Neural progenitor cell (in vitro differentiated cells): ENCODE measurements at regions not wholly inside any gene's neighbourhood (a gene's known extent, or its start where the extent isn't known, plus 50 kb on each side); places are given as distances from the start of the nearest gene placed in this dataset.

Source experiments
- DNase-seq: peaks from one replicate; pipeline ENCODE4 v3.0.0-alpha.2; 2016; ENCODE audit warnings: low spot score
- H2AFZ ChIP-seq: fragments of 200-600 bp; sonication (generic); replicated peaks from 2 replicates; pipeline ENCODE4 v1.6.1; 2016; ENCODE audit warnings: antibody characterized with exemption
- H3F3A ChIP-seq: fragments of 200-600 bp; sonication (generic); 2 replicates; pipeline ENCODE4 v1.6.1; 2016; ENCODE audit warnings: antibody characterized with exemption, low read depth
- H3K27ac ChIP-seq: fragments of 200-600 bp; sonication (generic); 2 replicates; pipeline ENCODE4 v1.5.1; 2016; ENCODE audit warnings: mild to moderate bottlenecking
- H3K27me3 ChIP-seq: fragments of 200-600 bp; sonication (generic); 2 replicates; pipeline ENCODE4 v1.6.1; 2016; ENCODE audit warnings: mild to moderate bottlenecking, moderate library complexity
- H3K36me3 ChIP-seq: fragments of 200-600 bp; sonication (generic); 2 replicates; pipeline ENCODE4 v1.5.1; 2016
- H3K4me1 ChIP-seq: fragments of 200-600 bp; sonication (generic); 2 replicates; pipeline ENCODE4 v1.6.1; 2016; ENCODE audit warnings: mixed run types
- H3K4me2 ChIP-seq: fragments of 200-600 bp; sonication (generic); 2 replicates; pipeline ENCODE4 v1.6.1; 2016
- H3K4me3 ChIP-seq: fragments of 200-600 bp; sonication (generic); 2 replicates; pipeline ENCODE4 v1.5.1; 2016
- H3K79me2 ChIP-seq: fragments of 200-600 bp; sonication (generic); 2 replicates; pipeline ENCODE4 v1.6.1; 2016; ENCODE audit warnings: low read depth
- H3K9ac ChIP-seq: fragments of 200-600 bp; sonication (generic); 2 replicates; pipeline ENCODE4 v1.6.1; 2016
- H3K9me3 ChIP-seq: fragments of 200-600 bp; sonication (generic); 2 replicates; pipeline ENCODE4 v1.5.1; 2016; ENCODE audit warnings: low read depth
- H4K20me1 ChIP-seq: fragments of 200-600 bp; sonication (generic); 2 replicates; pipeline ENCODE4 v1.6.1; 2016; ENCODE audit warnings: low read depth
- H3K27ac Mint-ChIP-seq: 3 replicates; pipeline ENCODE4 v1.8.0; 2021; ENCODE audit warnings: mixed read lengths
- H3K27me3 Mint-ChIP-seq: 2 replicates; pipeline ENCODE4 v1.8.0; 2022; ENCODE audit warnings: low read depth, mild to moderate bottlenecking, inconsistent platforms, moderate library complexity, mixed read lengths; ENCODE audit not compliant: insufficient read depth
- H3K36me3 Mint-ChIP-seq: 3 replicates; pipeline ENCODE4 v1.8.0; 2021; ENCODE audit warnings: mixed read lengths
- H3K4me1 Mint-ChIP-seq: 3 replicates; pipeline ENCODE4 v1.8.0; 2021; ENCODE audit warnings: mixed read lengths
- H3K4me3 Mint-ChIP-seq: 3 replicates; pipeline ENCODE4 v1.8.0; 2021; ENCODE audit warnings: mild to moderate bottlenecking, moderate library complexity, mixed read lengths
- H3K9me3 Mint-ChIP-seq: 3 replicates; pipeline ENCODE4 v1.8.0; 2020; ENCODE audit warnings: mixed read lengths
- EZH2 ChIP-seq: fragments of 200-600 bp; sonication (generic); IDR thresholded peaks from 2 replicates; pipeline ENCODE4 v1.6.1; 2017; ENCODE audit warnings: antibody characterized with exemption, mild to moderate bottlenecking, moderate library complexity
- EZH2phosphoT487 ChIP-seq: fragments of 200-600 bp; sonication (generic); IDR thresholded peaks from 2 replicates; pipeline ENCODE4 v1.6.1; 2017; ENCODE audit warnings: antibody characterized with exemption
- TF ChIP-seq, protein P1 (sequence below): fragments of 200-600 bp; sonication (generic); IDR thresholded peaks from 2 replicates; pipeline ENCODE4 v1.5.1; 2017; ENCODE audit warnings: antibody characterized with exemption, mild to moderate bottlenecking

GRCh38 chr2:53381271-53381670 lies 386.3 kb upstream of the CHAC2 start:
- Mint-ChIP-seq H3K27ac (no peak overlapping the region), H3K27me3 (peaks cover 4% of the 10 kb centered on the region), H3K4me3 (no peak overlapping the region), H3K4me1 (no peaks in the 10 kb centered on the region), H3K36me3 (no peaks in the 10 kb centered on the region), H3K9me3 (no peaks in the 10 kb centered on the region)
- Histone ChIP-seq H3K9ac (no peak overlapping the region), H3K27ac (no peak overlapping the region), H2AFZ (no peak overlapping the region), H3K36me3 (no peaks in the 10 kb centered on the region), H3K9me3 (no peaks in the 10 kb centered on the region), H3K4me3 (no peak overlapping the region), H3F3A (no peaks in the 10 kb centered on the region), H4K20me1 (no peaks in the 10 kb centered on the region), H3K4me1 (no peaks in the 10 kb centered on the region), H3K79me2 (no peaks in the 10 kb centered on the region), H3K4me2 (no peak overlapping the region), H3K27me3 (no peaks in the 10 kb centered on the region)
- TF ChIP-seq EZH2 (no peak), EZH2phosphoT487 (no peak)
- TF ChIP-seq, protein P1, sequence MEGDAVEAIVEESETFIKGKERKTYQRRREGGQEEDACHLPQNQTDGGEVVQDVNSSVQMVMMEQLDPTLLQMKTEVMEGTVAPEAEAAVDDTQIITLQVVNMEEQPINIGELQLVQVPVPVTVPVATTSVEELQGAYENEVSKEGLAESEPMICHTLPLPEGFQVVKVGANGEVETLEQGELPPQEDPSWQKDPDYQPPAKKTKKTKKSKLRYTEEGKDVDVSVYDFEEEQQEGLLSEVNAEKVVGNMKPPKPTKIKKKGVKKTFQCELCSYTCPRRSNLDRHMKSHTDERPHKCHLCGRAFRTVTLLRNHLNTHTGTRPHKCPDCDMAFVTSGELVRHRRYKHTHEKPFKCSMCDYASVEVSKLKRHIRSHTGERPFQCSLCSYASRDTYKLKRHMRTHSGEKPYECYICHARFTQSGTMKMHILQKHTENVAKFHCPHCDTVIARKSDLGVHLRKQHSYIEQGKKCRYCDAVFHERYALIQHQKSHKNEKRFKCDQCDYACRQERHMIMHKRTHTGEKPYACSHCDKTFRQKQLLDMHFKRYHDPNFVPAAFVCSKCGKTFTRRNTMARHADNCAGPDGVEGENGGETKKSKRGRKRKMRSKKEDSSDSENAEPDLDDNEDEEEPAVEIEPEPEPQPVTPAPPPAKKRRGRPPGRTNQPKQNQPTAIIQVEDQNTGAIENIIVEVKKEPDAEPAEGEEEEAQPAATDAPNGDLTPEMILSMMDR = no peak
- no peak for DNase-seq

- Histone ChIP-seq H3K9me3 (no peaks in the 10 kb centered on the region), H3K4me3 (no peak overlapping the region), H2AFZ (no peak overlapping the region), H4K20me1 (no peaks in the 10 kb centered on the region), H3K9ac (no peak overlapping the region), H3K27me3 (no peaks in the 10 kb centered on the region), H3F3A (no peaks in the 10 kb centered on the region), H3K27ac (no peak overlapping the region), H3K36me3 (no peaks in the 10 kb centered on the region), H3K4me1 (no peaks in the 10 kb centered on the region), H3K4me2 (no peak overlapping the region), H3K79me2 (no peaks in the 10 kb centered on the region)
- Mint-ChIP-seq H3K27me3 (peaks cover 7% of the 10 kb centered on the region), H3K4me3 (no peak overlapping the region), H3K4me1 (no peaks in the 10 kb centered on the region), H3K27ac (no peak overlapping the region), H3K36me3 (no peaks in the 10 kb centered on the region), H3K9me3 (peaks cover 2% of the 10 kb centered on the region)
- DNase-seq = no peak
- TF ChIP-seq EZH2phosphoT487 (no peak), EZH2 (no peak)
- TF ChIP-seq, protein P1 = no peak
Observed at GRCh38 chr2:53379547-53379946, 388.1 kb upstream of the CHAC2 start.

DNA sequence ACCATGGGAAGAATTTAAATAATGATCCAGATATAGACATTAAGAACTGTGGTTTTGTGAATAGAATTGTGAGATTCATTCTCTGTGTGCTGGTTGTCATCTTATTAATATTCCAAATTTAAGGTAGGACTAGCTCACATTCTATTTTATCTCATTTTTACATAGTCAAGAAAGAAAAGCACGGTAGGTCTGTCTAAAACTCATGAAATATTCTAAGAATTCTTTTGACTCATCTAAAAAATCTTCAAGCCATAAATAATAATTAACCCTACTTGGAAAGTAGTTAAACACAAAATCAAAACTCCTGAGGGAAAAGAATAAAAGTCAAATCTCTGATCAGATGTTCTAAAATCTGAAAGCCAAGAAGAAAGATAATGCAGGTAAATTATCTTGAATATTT lies 388.8 kb upstream of the CHAC2 start:
- no peak overlapping the region for H3K4me2 ChIP-seq
- H3K9ac ChIP-seq = no peak overlapping the region
- H3K27ac ChIP-seq = no peak overlapping the region
- no peaks in the 10 kb centered on the region for H3F3A ChIP-seq
- no peaks in the 10 kb centered on the region for H3K9me3 ChIP-seq
- no peak overlapping the region for H3K4me3 ChIP-seq
- H3K9me3 Mint-ChIP-seq = peaks cover 2% of the 10 kb centered on the region
- H3K36me3 ChIP-seq = no peaks in the 10 kb centered on the region
- H3K79me2 ChIP-seq = no peaks in the 10 kb centered on the region
- no peaks in the 10 kb centered on the region for H4K20me1 ChIP-seq
- no peak for DNase-seq
- no peaks in the 10 kb centered on the region for H3K27me3 ChIP-seq
- no peak overlapping the region for H3K27ac Mint-ChIP-seq
- TF ChIP-seq EZH2 = no peak
- no peak for TF ChIP-seq EZH2phosphoT487
- TF ChIP-seq, protein P1 = no peak
- no peaks in the 10 kb centered on the region for H3K36me3 Mint-ChIP-seq
- H2AFZ ChIP-seq = no peak overlapping the region
- H3K4me1 Mint-ChIP-seq = no peaks in the 10 kb centered on the region
- no peak overlapping the region for H3K4me3 Mint-ChIP-seq
- H3K4me1 ChIP-seq = no peaks in the 10 kb centered on the region
- H3K27me3 Mint-ChIP-seq = peaks cover 7% of the 10 kb centered on the region

- Mint-ChIP-seq H3K9me3 (peaks cover 2% of the 10 kb centered on the region), H3K4me3 (no peak overlapping the region), H3K27me3 (peaks cover 10% of the 10 kb centered on the region), H3K4me1 (no peaks in the 10 kb centered on the region), H3K36me3 (no peaks in the 10 kb centered on the region), H3K27ac (no peak overlapping the region)
- Histone ChIP-seq H4K20me1 (no peaks in the 10 kb centered on the region), H3K27ac (no peak overlapping the region), H3K4me3 (no peak overlapping the region), H3K4me1 (no peaks in the 10 kb centered on the region), H2AFZ (no peak overlapping the region), H3K4me2 (no peak overlapping the region), H3K36me3 (no peaks in the 10 kb centered on the region), H3K9me3 (no peaks in the 10 kb centered on the region), H3K27me3 (no peaks in the 10 kb centered on the region), H3K9ac (no peak overlapping the region), H3K79me2 (no peaks in the 10 kb centered on the region), H3F3A (no peaks in the 10 kb centered on the region)
- DNase-seq = no peak
- TF ChIP-seq, protein P1 = no peak
- TF ChIP-seq EZH2 (no peak), EZH2phosphoT487 (no peak)
Observed at GRCh38 chr2:53373126-53373525, 394.5 kb upstream of the CHAC2 start.
